Loucy (cell line): ENCODE measurements at regions not wholly inside any gene's neighbourhood (a gene's known extent, or its start where the extent isn't known, plus 50 kb on each side); places are given as distances from the start of the nearest gene placed in this dataset.

Experiments
- H2AFZ ChIP-seq: fragments of 200-600 bp; sonication (generic); 2 replicates; pipeline ENCODE4 v1.6.0; 2016; ENCODE audit warnings: antibody characterized with exemption, mild to moderate bottlenecking, low read length, moderate library complexity
- H3F3A ChIP-seq: fragments of 200-600 bp; 2 replicates; pipeline ENCODE4 v1.6.0; 2016; ENCODE audit warnings: antibody characterized with exemption, low read depth, mild to moderate bottlenecking
- H3K27me3 ChIP-seq: fragments of 200-600 bp; sonication (generic); 2 replicates; pipeline ENCODE4 v1.6.1; 2014; ENCODE audit warnings: low read length, mild to moderate bottlenecking; ENCODE audit not compliant: insufficient read depth, poor library complexity, severe bottlenecking
- H3K36me3 ChIP-seq: fragments of 200-600 bp; sonication (generic); 2 replicates; pipeline ENCODE4 v1.6.1; 2016; ENCODE audit warnings: low read length; ENCODE audit not compliant: insufficient read depth
- H3K4me1 ChIP-seq: fragments of 200-600 bp; sonication (generic); 2 replicates; pipeline ENCODE4 v1.5.1; 2014; ENCODE audit warnings: low read length, mild to moderate bottlenecking; ENCODE audit not compliant: insufficient read depth, poor library complexity, severe bottlenecking
- H3K4me2 ChIP-seq: fragments of 200-600 bp; sonication (generic); 2 replicates; pipeline ENCODE4 v1.6.0; 2014; ENCODE audit warnings: antibody characterized with exemption, low read length, low read depth, mild to moderate bottlenecking; ENCODE audit not compliant: poor library complexity, severe bottlenecking
- H3K4me3 ChIP-seq: fragments of 200-600 bp; sonication (generic); 2 replicates; pipeline ENCODE4 v1.5.1; 2014; ENCODE audit warnings: low read length, mild to moderate bottlenecking, mixed read lengths; ENCODE audit not compliant: poor library complexity, severe bottlenecking
- H3K79me2 ChIP-seq: fragments of 200-600 bp; sonication (generic); 2 replicates; pipeline ENCODE4 v1.6.1; 2014; ENCODE audit warnings: low read length; ENCODE audit not compliant: insufficient read depth
- H3K9ac ChIP-seq: fragments of 200-600 bp; sonication (generic); 2 replicates; pipeline ENCODE4 v1.6.0; 2014; ENCODE audit warnings: mild to moderate bottlenecking, low read depth, low read length, moderate library complexity; ENCODE audit not compliant: poor library complexity, severe bottlenecking
- H3K9me2 ChIP-seq: fragments of 200-600 bp; sonication (generic); replicated peaks from 2 replicates; pipeline ENCODE4 v1.6.1; 2016; ENCODE audit warnings: low read depth, low read length, mixed read lengths
- H3K9me3 ChIP-seq: fragments of 200-600 bp; sonication (generic); 2 replicates; pipeline ENCODE4 v1.6.1; 2014; ENCODE audit warnings: mild to moderate bottlenecking, antibody characterized with exemption, low read length, low read depth; ENCODE audit not compliant: insufficient read depth
- H4K20me1 ChIP-seq: fragments of 200-600 bp; sonication (generic); 2 replicates; pipeline ENCODE4 v1.6.0; 2014; ENCODE audit warnings: antibody characterized with exemption, low read length, mild to moderate bottlenecking; ENCODE audit not compliant: insufficient read depth, poor library complexity, severe bottlenecking
- EZH2phosphoT487 ChIP-seq: fragments of 200-600 bp; IDR thresholded peaks from 2 replicates; pipeline ENCODE4 v1.6.1; 2018; ENCODE audit warnings: antibody characterized with exemption, mild to moderate bottlenecking, moderate library complexity, borderline replicate concordance
- TF ChIP-seq, protein P1 (sequence below): fragments of 200-600 bp; sonication (generic); conservative IDR thresholded peaks from 2 replicates; pipeline ENCODE4 v1.5.1; 2014; ENCODE audit warnings: mild to moderate bottlenecking, antibody characterized with exemption, low read length

DNA sequence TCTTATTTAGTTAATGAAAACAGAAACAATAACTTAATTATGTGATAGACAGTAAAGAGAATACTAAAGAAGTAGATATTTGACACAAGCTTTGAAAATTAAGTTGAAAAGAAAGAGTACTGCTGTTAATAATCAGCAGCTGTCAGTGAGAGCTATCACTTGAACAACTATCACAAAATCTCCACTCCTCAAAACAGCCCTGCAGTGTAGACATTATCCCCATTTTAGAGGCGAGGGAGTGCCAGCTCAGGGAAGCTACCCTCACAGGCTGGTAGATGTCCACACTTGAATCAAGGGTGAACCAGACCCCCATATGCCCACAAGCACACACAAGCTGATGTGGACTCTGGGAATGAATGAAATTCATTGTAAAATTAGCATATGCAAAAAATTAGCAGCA lies 248.8 kb downstream of the RHOU start:
- no peaks in the 10 kb centered on the region for H3K9me3 ChIP-seq
- no peak overlapping the region for H3K4me3 ChIP-seq
- no peaks in the 10 kb centered on the region for H4K20me1 ChIP-seq
- H3K9me2 ChIP-seq, result no peaks in the 10 kb centered on the region
- H3K36me3 ChIP-seq, result no peaks in the 10 kb centered on the region
- no peaks in the 10 kb centered on the region for H3K79me2 ChIP-seq
- H3K27me3 ChIP-seq, result no peaks in the 10 kb centered on the region
- no peak overlapping the region for H3K4me2 ChIP-seq
- no peak overlapping the region for H3K9ac ChIP-seq
- H3K4me1 ChIP-seq, result peaks cover 5% of the 10 kb centered on the region
- TF ChIP-seq EZH2phosphoT487, result no peak
- TF ChIP-seq, protein P1, sequence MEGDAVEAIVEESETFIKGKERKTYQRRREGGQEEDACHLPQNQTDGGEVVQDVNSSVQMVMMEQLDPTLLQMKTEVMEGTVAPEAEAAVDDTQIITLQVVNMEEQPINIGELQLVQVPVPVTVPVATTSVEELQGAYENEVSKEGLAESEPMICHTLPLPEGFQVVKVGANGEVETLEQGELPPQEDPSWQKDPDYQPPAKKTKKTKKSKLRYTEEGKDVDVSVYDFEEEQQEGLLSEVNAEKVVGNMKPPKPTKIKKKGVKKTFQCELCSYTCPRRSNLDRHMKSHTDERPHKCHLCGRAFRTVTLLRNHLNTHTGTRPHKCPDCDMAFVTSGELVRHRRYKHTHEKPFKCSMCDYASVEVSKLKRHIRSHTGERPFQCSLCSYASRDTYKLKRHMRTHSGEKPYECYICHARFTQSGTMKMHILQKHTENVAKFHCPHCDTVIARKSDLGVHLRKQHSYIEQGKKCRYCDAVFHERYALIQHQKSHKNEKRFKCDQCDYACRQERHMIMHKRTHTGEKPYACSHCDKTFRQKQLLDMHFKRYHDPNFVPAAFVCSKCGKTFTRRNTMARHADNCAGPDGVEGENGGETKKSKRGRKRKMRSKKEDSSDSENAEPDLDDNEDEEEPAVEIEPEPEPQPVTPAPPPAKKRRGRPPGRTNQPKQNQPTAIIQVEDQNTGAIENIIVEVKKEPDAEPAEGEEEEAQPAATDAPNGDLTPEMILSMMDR, result no peak
- H3F3A ChIP-seq, result no peaks in the 10 kb centered on the region
- no peak overlapping the region for H2AFZ ChIP-seq

DNA sequence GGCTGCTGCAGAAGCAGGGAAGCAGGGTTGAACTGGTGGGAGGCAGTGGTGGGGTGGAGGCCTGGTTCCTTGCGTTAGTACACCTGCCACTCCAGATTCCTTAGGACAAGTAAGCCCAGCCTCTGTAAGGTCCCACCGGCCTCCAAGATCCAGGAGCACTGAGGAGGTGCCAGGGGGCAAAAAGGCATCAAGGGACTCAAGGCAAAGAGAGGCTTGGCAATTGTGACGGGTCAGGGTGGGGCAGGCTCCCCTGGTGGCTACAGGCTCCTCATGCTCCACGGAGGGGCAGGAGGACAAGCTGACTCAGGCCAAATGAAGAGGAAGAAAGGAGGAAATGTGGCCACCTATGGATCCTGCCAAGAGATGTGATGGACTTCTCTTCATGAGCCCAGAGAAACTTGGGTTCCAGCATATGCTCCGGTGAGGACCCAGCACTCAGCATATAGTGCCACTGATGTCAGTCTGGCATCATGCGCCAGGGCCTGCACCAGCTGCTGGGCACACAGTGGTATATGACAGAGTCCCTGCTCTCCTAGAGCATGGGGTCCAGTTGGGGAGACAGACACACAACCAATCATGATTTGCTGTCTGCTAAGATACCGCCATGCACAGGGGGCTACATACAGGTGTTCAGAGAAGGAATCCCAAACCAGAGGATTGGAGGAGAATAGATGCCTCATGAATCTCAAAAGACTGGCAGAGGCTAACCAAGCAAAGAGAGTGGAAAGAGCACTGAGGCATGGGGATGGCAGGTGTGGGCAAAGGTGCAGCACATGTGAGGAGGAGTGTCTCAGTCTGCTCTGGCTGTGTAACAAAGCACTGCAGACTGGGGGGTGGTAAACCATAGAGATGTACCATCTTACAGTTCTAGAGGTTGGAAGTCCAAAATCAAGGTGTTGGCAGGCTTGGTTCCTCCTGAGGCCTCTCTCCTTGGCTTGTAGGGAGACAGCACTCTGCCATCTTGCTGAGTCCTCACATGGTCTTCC lies 249.7 kb downstream of the RHOU start:
- Histone ChIP-seq H3K4me2 (no peak overlapping the region), H3F3A (no peaks in the 10 kb centered on the region), H3K36me3 (no peaks in the 10 kb centered on the region), H3K9me3 (no peaks in the 10 kb centered on the region), H3K9ac (no peak overlapping the region), H3K79me2 (no peaks in the 10 kb centered on the region), H4K20me1 (no peaks in the 10 kb centered on the region), H2AFZ (no peak overlapping the region), H3K27me3 (no peaks in the 10 kb centered on the region), H3K4me1 (peaks cover 9% of the 10 kb centered on the region), H3K9me2 (no peaks in the 10 kb centered on the region), H3K4me3 (no peak overlapping the region)
- TF ChIP-seq, protein P1, result no peak
- TF ChIP-seq EZH2phosphoT487, result no peak

DNA sequence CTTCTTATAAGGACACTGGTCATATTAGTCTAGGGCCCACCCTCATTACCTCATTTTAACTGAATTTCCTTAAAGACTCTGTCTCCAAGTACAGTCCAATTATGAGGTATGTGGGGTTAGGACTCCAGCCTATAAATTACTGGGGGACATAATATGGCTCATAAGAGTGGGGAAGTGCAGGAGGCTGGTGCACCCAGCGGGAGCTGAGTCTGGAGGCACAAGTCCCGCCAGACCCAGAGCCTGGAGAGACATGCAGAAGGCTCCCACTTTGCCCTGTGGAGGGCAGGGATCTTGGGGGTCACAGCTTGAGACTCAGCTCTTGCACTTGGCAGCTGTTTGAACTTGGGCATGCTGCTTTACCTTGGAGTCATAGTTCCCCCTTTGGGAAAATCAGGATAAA lies 250.4 kb downstream of the RHOU start:
- Histone ChIP-seq H3K4me1 (peaks cover 16% of the 10 kb centered on the region), H3K27me3 (no peaks in the 10 kb centered on the region), H3K79me2 (no peaks in the 10 kb centered on the region), H3F3A (no peaks in the 10 kb centered on the region), H4K20me1 (no peaks in the 10 kb centered on the region), H3K36me3 (no peaks in the 10 kb centered on the region), H3K4me3 (no peak overlapping the region), H2AFZ (no peak overlapping the region), H3K4me2 (no peak overlapping the region), H3K9me3 (no peaks in the 10 kb centered on the region), H3K9me2 (no peaks in the 10 kb centered on the region), H3K9ac (no peak overlapping the region)
- TF ChIP-seq, protein P1, result no peak
- TF ChIP-seq EZH2phosphoT487, result no peak
